Panc1 (cell line): ENCODE measurements at regions not wholly inside any gene's neighbourhood (a gene's known extent, or its start where the extent isn't known, plus 50 kb on each side); places are given as distances from the start of the nearest gene placed in this dataset.

ENCODE experiments used
- ATAC-seq: fragments of 200-7000 bp; cut with Tn5 transposase; 2 replicates; pipeline ENCODE4 v1.9.1; 2020; ENCODE audit warnings: mild to moderate bottlenecking, moderate library complexity
- BruUV-seq: library from RNA; stranded (reverse); fragments of 400-500 nt; replicated peaks from 2 replicates; lab custom pipeline; 2021; lab: Mats Ljungman, UMichigan
- CTCF ChIA-PET: fragments of 300-600 bp; sonication (Branson Sonifier 250); formaldehyde crosslinking; loops from one replicate; lab custom pipeline; 2022; ENCODE audit warnings: antibody characterized with exemption; lab: Charles Lee
- POLR2A ChIA-PET: fragments of 300-600 bp; sonication (Branson Sonifier 250); formaldehyde crosslinking; loops from one replicate; lab custom pipeline; 2022; ENCODE audit warnings: antibody characterized with exemption; lab: Charles Lee
- DNase-seq: peaks from one replicate; pipeline ENCODE4 v3.0.0-alpha.2; 2010; ENCODE audit warnings: low read depth, low spot score
- H3K27ac ChIP-seq: 2 replicates; pipeline ENCODE4 v1.5.1; 2011; ENCODE audit warnings: mild to moderate bottlenecking, low read length, inconsistent platforms
- H3K27me3 ChIP-seq: fragments of 200-500 bp; sonication (Bioruptor generic); 2 replicates; pipeline ENCODE4 v1.6.0; 2014; ENCODE audit warnings: low read length, inconsistent platforms; ENCODE audit not compliant: control insufficient read depth, insufficient read depth
- H3K36me3 ChIP-seq: fragments of 200-500 bp; sonication (Bioruptor generic); 2 replicates; pipeline ENCODE4 v1.5.1; 2014; ENCODE audit warnings: inconsistent platforms, mild to moderate bottlenecking, low read length, moderate library complexity; ENCODE audit not compliant: control insufficient read depth, insufficient read depth
- H3K4me1 ChIP-seq: 2 replicates; pipeline ENCODE4 v1.5.1; 2011; ENCODE audit warnings: inconsistent platforms, mild to moderate bottlenecking, low read length, moderate library complexity; ENCODE audit not compliant: control insufficient read depth, insufficient read depth
- H3K4me3 ChIP-seq, 2 experiments: 2 replicates each; pipeline ENCODE4 v1.5.1; 2011 to 2012; ENCODE audit warnings: low read depth in 2 of 2, low read length in 2 of 2, mild to moderate bottlenecking in 2 of 2, inconsistent platforms in 1 of 2, moderate library complexity in 1 of 2
- H3K9me3 ChIP-seq: fragments of 200-500 bp; sonication (Bioruptor generic); 2 replicates; pipeline ENCODE4 v1.5.1; 2014; ENCODE audit warnings: low read depth, mild to moderate bottlenecking, inconsistent platforms, low read length, moderate library complexity; ENCODE audit not compliant: control insufficient read depth, insufficient read depth
- POLR2AphosphoS5 ChIP-seq: IDR thresholded peaks from 2 replicates; pipeline ENCODE4 v1.6.1; 2012; ENCODE audit warnings: mild to moderate bottlenecking, low read depth, low read length, moderate library complexity
- SIN3A ChIP-seq: IDR thresholded peaks from 2 replicates; pipeline ENCODE4 v1.6.1; 2012; ENCODE audit warnings: low read depth, mild to moderate bottlenecking, low read length, moderate library complexity, borderline replicate concordance; ENCODE audit not compliant: insufficient read depth
- TCF7L2 ChIP-seq: IDR thresholded peaks from 2 replicates; pipeline ENCODE4 v1.6.1; 2011; ENCODE audit warnings: mild to moderate bottlenecking, low read depth, low read length, inconsistent platforms
- in situ Hi-C: cut with HindIII; loops from 2 replicates; pipeline ENCODE4 v1.10.0; 2016; ENCODE audit warnings: low sequenced_read_pairs, low pct_unique_long_range_greater_than_20kb
- intact Hi-C: fragments of 100-400 bp; cut with micrococcal nuclease; formaldehyde crosslinking; loops from one replicate; pipeline ENCODE4 v1.10.0; 2022; ENCODE audit not compliant: unreplicated experiment
- TF ChIP-seq, protein P1 (sequence below): fragments of 450-650 bp; IDR thresholded peaks from 2 replicates; pipeline ENCODE4 v1.5.1; 2017; ENCODE audit warnings: mild to moderate bottlenecking
- TF ChIP-seq, protein P2 (sequence below), 2 experiments: IDR thresholded peaks; 2 replicates each; pipeline ENCODE4 v1.6.1; 2011 to 2012; ENCODE audit warnings: low read depth in 2 of 2, control low read depth in 1 of 2, low read length in 1 of 2, mild to moderate bottlenecking in 1 of 2, moderate library complexity in 1 of 2; ENCODE audit not compliant: insufficient read depth in 1 of 2

DNA sequence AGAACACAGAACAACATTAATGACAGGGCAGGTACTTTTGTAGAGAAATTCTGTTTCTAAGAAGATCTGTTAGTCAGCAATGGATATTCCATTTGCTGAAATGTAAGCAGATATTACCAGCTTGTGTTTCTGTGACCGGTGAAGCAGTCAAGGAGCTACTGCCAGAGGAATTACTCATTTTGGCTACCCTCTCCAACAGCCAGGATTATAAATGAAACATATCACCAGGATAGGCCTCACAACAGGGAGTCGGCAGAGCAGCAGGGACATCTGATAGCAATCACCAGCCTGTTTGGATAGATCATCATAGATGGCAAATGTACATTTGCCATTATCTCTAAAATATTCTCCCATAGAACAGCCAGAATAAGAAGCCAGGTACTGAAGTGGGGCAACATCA, 440.7 kb downstream of the KCNH5 start:
- no peak for DNase-seq
- BruUV-seq, result no TSS peak
- H3K27me3 ChIP-seq, result no peaks in the 10 kb centered on the region
- intact Hi-C loops (no loop called here), in situ Hi-C loops (no loop called here)
- no peaks in the 10 kb centered on the region for H3K36me3 ChIP-seq
- H3K27ac ChIP-seq, result no peak overlapping the region
- H3K4me3 ChIP-seq, result no peak overlapping the region
- no peak for ATAC-seq
- TF ChIP-seq, protein P1, sequence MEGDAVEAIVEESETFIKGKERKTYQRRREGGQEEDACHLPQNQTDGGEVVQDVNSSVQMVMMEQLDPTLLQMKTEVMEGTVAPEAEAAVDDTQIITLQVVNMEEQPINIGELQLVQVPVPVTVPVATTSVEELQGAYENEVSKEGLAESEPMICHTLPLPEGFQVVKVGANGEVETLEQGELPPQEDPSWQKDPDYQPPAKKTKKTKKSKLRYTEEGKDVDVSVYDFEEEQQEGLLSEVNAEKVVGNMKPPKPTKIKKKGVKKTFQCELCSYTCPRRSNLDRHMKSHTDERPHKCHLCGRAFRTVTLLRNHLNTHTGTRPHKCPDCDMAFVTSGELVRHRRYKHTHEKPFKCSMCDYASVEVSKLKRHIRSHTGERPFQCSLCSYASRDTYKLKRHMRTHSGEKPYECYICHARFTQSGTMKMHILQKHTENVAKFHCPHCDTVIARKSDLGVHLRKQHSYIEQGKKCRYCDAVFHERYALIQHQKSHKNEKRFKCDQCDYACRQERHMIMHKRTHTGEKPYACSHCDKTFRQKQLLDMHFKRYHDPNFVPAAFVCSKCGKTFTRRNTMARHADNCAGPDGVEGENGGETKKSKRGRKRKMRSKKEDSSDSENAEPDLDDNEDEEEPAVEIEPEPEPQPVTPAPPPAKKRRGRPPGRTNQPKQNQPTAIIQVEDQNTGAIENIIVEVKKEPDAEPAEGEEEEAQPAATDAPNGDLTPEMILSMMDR, result no peak
- TF ChIP-seq, protein P2, sequence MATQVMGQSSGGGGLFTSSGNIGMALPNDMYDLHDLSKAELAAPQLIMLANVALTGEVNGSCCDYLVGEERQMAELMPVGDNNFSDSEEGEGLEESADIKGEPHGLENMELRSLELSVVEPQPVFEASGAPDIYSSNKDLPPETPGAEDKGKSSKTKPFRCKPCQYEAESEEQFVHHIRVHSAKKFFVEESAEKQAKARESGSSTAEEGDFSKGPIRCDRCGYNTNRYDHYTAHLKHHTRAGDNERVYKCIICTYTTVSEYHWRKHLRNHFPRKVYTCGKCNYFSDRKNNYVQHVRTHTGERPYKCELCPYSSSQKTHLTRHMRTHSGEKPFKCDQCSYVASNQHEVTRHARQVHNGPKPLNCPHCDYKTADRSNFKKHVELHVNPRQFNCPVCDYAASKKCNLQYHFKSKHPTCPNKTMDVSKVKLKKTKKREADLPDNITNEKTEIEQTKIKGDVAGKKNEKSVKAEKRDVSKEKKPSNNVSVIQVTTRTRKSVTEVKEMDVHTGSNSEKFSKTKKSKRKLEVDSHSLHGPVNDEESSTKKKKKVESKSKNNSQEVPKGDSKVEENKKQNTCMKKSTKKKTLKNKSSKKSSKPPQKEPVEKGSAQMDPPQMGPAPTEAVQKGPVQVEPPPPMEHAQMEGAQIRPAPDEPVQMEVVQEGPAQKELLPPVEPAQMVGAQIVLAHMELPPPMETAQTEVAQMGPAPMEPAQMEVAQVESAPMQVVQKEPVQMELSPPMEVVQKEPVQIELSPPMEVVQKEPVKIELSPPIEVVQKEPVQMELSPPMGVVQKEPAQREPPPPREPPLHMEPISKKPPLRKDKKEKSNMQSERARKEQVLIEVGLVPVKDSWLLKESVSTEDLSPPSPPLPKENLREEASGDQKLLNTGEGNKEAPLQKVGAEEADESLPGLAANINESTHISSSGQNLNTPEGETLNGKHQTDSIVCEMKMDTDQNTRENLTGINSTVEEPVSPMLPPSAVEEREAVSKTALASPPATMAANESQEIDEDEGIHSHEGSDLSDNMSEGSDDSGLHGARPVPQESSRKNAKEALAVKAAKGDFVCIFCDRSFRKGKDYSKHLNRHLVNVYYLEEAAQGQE (IDR thresholded peaks at IDR 0.05; ENCODE audit: insufficient read depth in 1 of 2, low read depth in 2 of 2, low read length in 1 of 2), result no peak
- ChIA-PET POLR2A (no interaction called here), CTCF (no interaction called here)
- no peaks in the 10 kb centered on the region for H3K4me1 ChIP-seq
- H3K9me3 ChIP-seq, result no peaks in the 10 kb centered on the region

DNA sequence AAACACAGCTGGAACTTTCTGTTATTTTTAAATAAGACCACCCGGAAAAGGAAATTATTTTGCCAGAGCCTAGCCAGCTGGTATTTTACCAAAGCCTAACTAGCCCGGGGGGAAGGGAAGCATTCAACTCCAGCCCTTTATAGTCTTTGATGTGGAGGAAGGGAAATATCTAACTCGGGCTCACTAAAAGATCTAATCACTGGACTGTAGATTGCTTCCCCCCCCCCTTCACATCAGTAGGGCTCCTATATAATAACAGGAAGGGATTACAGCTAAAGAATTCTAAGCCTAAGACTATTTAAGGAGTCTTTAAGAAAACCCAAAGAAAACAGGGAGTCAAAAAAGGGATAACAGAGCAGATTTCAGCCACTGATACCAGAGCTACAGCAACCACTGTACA, 431.1 kb downstream of the KCNH5 start:
- CTCF ChIA-PET, result no interaction called here
- no peak for TF ChIP-seq SIN3A
- no peak for TF ChIP-seq TCF7L2
- TF ChIP-seq, protein P2 (IDR thresholded peaks at IDR 0.05; ENCODE audit: insufficient read depth in 1 of 2, low read depth in 2 of 2, low read length in 1 of 2), result no peak
- no peak for TF ChIP-seq POLR2AphosphoS5
- TF ChIP-seq, protein P1, result no peak

More for the DNA sequence above, 431.1 kb downstream of the KCNH5 start:
- Histone ChIP-seq H3K9me3 (no peaks in the 10 kb centered on the region), H3K36me3 (no peaks in the 10 kb centered on the region), H3K27me3 (no peaks in the 10 kb centered on the region), H3K27ac (no peak overlapping the region), H3K4me3 (no peak overlapping the region), H3K4me1 (no peaks in the 10 kb centered on the region)
- ATAC-seq (no peak), DNase-seq (no peak)
- intact Hi-C loops, result no loop called here
- BruUV-seq, result no TSS peak
- in situ Hi-C loops, result no loop called here
- POLR2A ChIA-PET, result no interaction called here
